ENCODE measurements at regions not wholly inside any gene's neighbourhood (a gene's known extent, or its start where the extent isn't known, plus 50 kb on each side); places are given as distances from the start of the nearest gene placed in this dataset.

- TF ChIP-seq CTCF (IDR thresholded peaks at IDR 0.05; ENCODE audit: insufficient read depth, low read depth, low read length) (no peak), EZH2 (IDR thresholded peaks at IDR 0.05; ENCODE audit: insufficient read depth, low read length) (no peak)
These were observed 168.0 kb downstream of the KIF4B start for GRCh38 chr5:155181542-155181941.

Data from astrocyte (in vitro differentiated cells and primary cell).